ENCODE measurements at regions not wholly inside any gene's neighbourhood (a gene's known extent, or its start where the extent isn't known, plus 50 kb on each side); places are given as distances from the start of the nearest gene placed in this dataset.
"Not testable (repeated sequence)": the region's sequence is repeated elsewhere in the genome, so short reads cannot be mapped to it uniquely, and the experiment has no call there.

GRCh38 chr4:14898989-14899388 lies 103.3 kb upstream of the CPEB2 start:
- ATAC-seq (replicated peaks) = no peak
- H3K27me3 Mint-ChIP-seq = peaks cover 6% of the 10 kb centered on the region

GRCh38 chr4:14902342-14902741 lies 99.9 kb upstream of the CPEB2 start:
- Mint-ChIP-seq H3K4me1 (no peaks in the 10 kb centered on the region), H3K4me3 (no peak overlapping the region)

More at GRCh38 chr4:14898989-14899388, 103.3 kb upstream of the CPEB2 start:
- H3K36me3 Mint-ChIP-seq (ENCODE audit: low read depth) = no peaks in the 10 kb centered on the region
- H3K9me3 Mint-ChIP-seq = no peaks in the 10 kb centered on the region
- no peak overlapping the region for H3K4me3 Mint-ChIP-seq
- H3K4me1 Mint-ChIP-seq = no peaks in the 10 kb centered on the region
- no peak overlapping the region for H3K27ac Mint-ChIP-seq

GRCh38 chr4:14903321-14903720 lies 99.0 kb upstream of the CPEB2 start:
- Mint-ChIP-seq H3K4me3 (no peak overlapping the region), H3K36me3 (ENCODE audit: low read depth) (no peaks in the 10 kb centered on the region), H3K27ac (no peak overlapping the region)

More at GRCh38 chr4:14902342-14902741, 99.9 kb upstream of the CPEB2 start:
- Mint-ChIP-seq H3K36me3 (ENCODE audit: low read depth) (no peaks in the 10 kb centered on the region), H3K9me3 (no peaks in the 10 kb centered on the region), H3K27ac (no peak overlapping the region), H3K27me3 (peaks cover 9% of the 10 kb centered on the region)
- ATAC-seq (replicated peaks) = no peak

GRCh38 chr4:14906805-14907204 lies 95.5 kb upstream of the CPEB2 start:
- peak; percentile 49 for ATAC-seq (replicated peaks)
- H3K36me3 Mint-ChIP-seq (ENCODE audit: low read depth) = no peaks in the 10 kb centered on the region
- no peaks in the 10 kb centered on the region for H3K4me1 Mint-ChIP-seq
- no peak overlapping the region for H3K27ac Mint-ChIP-seq
- no peak overlapping the region for H3K4me3 Mint-ChIP-seq
- no peaks in the 10 kb centered on the region for H3K9me3 Mint-ChIP-seq
- peaks cover 31% of the 10 kb centered on the region for H3K27me3 Mint-ChIP-seq

More at GRCh38 chr4:14903321-14903720, 99.0 kb upstream of the CPEB2 start:
- Mint-ChIP-seq H3K4me1 (no peaks in the 10 kb centered on the region), H3K27me3 (peaks cover 9% of the 10 kb centered on the region), H3K9me3 (no peaks in the 10 kb centered on the region)
- no peak for ATAC-seq (replicated peaks)

GRCh38 chr4:14908635-14909034 lies 93.6 kb upstream of the CPEB2 start:
- H3K4me1 Mint-ChIP-seq = no peaks in the 10 kb centered on the region
- no peak overlapping the region for H3K4me3 Mint-ChIP-seq
- no peaks in the 10 kb centered on the region for H3K9me3 Mint-ChIP-seq
- no peak overlapping the region for H3K27ac Mint-ChIP-seq
- H3K36me3 Mint-ChIP-seq (ENCODE audit: low read depth) = no peaks in the 10 kb centered on the region
- ATAC-seq (replicated peaks) = no peak
- peaks cover 35% of the 10 kb centered on the region for H3K27me3 Mint-ChIP-seq

GRCh38 chr4:14910411-14910810 lies 91.9 kb upstream of the CPEB2 start:
- Mint-ChIP-seq H3K27ac (no peak overlapping the region), H3K36me3 (ENCODE audit: low read depth) (no peaks in the 10 kb centered on the region), H3K27me3 (peaks cover 29% of the 10 kb centered on the region), H3K4me1 (no peaks in the 10 kb centered on the region), H3K4me3 (no peak overlapping the region), H3K9me3 (no peaks in the 10 kb centered on the region)
- ATAC-seq (replicated peaks) = no peak

GRCh38 chr4:14912426-14912825 lies 89.9 kb upstream of the CPEB2 start:
- no peak overlapping the region for H3K27ac Mint-ChIP-seq
- no peak for ATAC-seq (replicated peaks)
- no peak overlapping the region for H3K4me3 Mint-ChIP-seq
- H3K4me1 Mint-ChIP-seq = no peaks in the 10 kb centered on the region
- H3K27me3 Mint-ChIP-seq = peaks cover 42% of the 10 kb centered on the region
- H3K36me3 Mint-ChIP-seq (ENCODE audit: low read depth) = no peaks in the 10 kb centered on the region
- no peaks in the 10 kb centered on the region for H3K9me3 Mint-ChIP-seq

GRCh38 chr4:14915018-14915417 lies 87.3 kb upstream of the CPEB2 start:
- peaks cover 32% of the 10 kb centered on the region for H3K27me3 Mint-ChIP-seq
- no peak overlapping the region for H3K27ac Mint-ChIP-seq
- H3K4me1 Mint-ChIP-seq = no peaks in the 10 kb centered on the region
- no peaks in the 10 kb centered on the region for H3K9me3 Mint-ChIP-seq
- no peak overlapping the region for H3K4me3 Mint-ChIP-seq
- no peak for ATAC-seq (replicated peaks)
- H3K36me3 Mint-ChIP-seq (ENCODE audit: low read depth) = no peaks in the 10 kb centered on the region

- no peak overlapping the region for H3K4me3 Mint-ChIP-seq
- no peaks in the 10 kb centered on the region for H3K36me3 Mint-ChIP-seq (ENCODE audit: low read depth)
- no peak for ATAC-seq (replicated peaks)
- H3K4me1 Mint-ChIP-seq = no peaks in the 10 kb centered on the region
- H3K27me3 Mint-ChIP-seq = peaks cover 22% of the 10 kb centered on the region
- H3K27ac Mint-ChIP-seq = no peak overlapping the region
- H3K9me3 Mint-ChIP-seq = no peaks in the 10 kb centered on the region
Observed at GRCh38 chr4:14916554-14917297, 85.6 kb upstream of the CPEB2 start.

GRCh38 chr4:14917298-14917633 lies 85.0 kb upstream of the CPEB2 start:
- H3K27ac Mint-ChIP-seq = no peak overlapping the region
- H3K4me1 Mint-ChIP-seq = no peaks in the 10 kb centered on the region

GRCh38 chr4:14918336-14918735 lies 83.9 kb upstream of the CPEB2 start:
- no peak for ATAC-seq (replicated peaks)
- H3K27me3 Mint-ChIP-seq = peaks cover 16% of the 10 kb centered on the region
- H3K36me3 Mint-ChIP-seq (ENCODE audit: low read depth) = no peaks in the 10 kb centered on the region
- H3K27ac Mint-ChIP-seq = no peak overlapping the region
- no peaks in the 10 kb centered on the region for H3K9me3 Mint-ChIP-seq
- H3K4me3 Mint-ChIP-seq = no peak overlapping the region
- H3K4me1 Mint-ChIP-seq = no peaks in the 10 kb centered on the region

More at GRCh38 chr4:14917298-14917633, 85.0 kb upstream of the CPEB2 start:
- H3K9me3 Mint-ChIP-seq = no peaks in the 10 kb centered on the region
- H3K4me3 Mint-ChIP-seq = no peak overlapping the region
- peaks cover 22% of the 10 kb centered on the region for H3K27me3 Mint-ChIP-seq
- no peaks in the 10 kb centered on the region for H3K36me3 Mint-ChIP-seq (ENCODE audit: low read depth)
- no peak for ATAC-seq (replicated peaks)

GRCh38 chr4:14919785-14920184 lies 82.5 kb upstream of the CPEB2 start:
- H3K4me3 Mint-ChIP-seq = no peak overlapping the region
- H3K36me3 Mint-ChIP-seq (ENCODE audit: low read depth) = no peaks in the 10 kb centered on the region
- H3K27me3 Mint-ChIP-seq = peaks cover 15% of the 10 kb centered on the region
- no peaks in the 10 kb centered on the region for H3K9me3 Mint-ChIP-seq
- no peaks in the 10 kb centered on the region for H3K4me1 Mint-ChIP-seq
- H3K27ac Mint-ChIP-seq = no peak overlapping the region
- ATAC-seq (replicated peaks) = no peak

- H3K9me3 Mint-ChIP-seq = no peaks in the 10 kb centered on the region
- no peaks in the 10 kb centered on the region for H3K4me1 Mint-ChIP-seq
- H3K27ac Mint-ChIP-seq = no peak overlapping the region
- no peak overlapping the region for H3K4me3 Mint-ChIP-seq
- H3K36me3 Mint-ChIP-seq (ENCODE audit: low read depth) = no peaks in the 10 kb centered on the region
- ATAC-seq (replicated peaks) = no peak
- H3K27me3 Mint-ChIP-seq = peaks cover 15% of the 10 kb centered on the region
Observed at GRCh38 chr4:14920237-14920636, 82.0 kb upstream of the CPEB2 start.

- no peaks in the 10 kb centered on the region for H3K9me3 Mint-ChIP-seq
- ATAC-seq (replicated peaks) = peak; percentile 58
- no peak overlapping the region for H3K4me3 Mint-ChIP-seq
- H3K27me3 Mint-ChIP-seq = peaks cover 15% of the 10 kb centered on the region
- H3K27ac Mint-ChIP-seq = no peak overlapping the region
- H3K4me1 Mint-ChIP-seq = no peaks in the 10 kb centered on the region
- no peaks in the 10 kb centered on the region for H3K36me3 Mint-ChIP-seq (ENCODE audit: low read depth)
Observed at GRCh38 chr4:14920759-14921320, 81.4 kb upstream of the CPEB2 start.

GRCh38 chr4:14921781-14922180 lies 80.5 kb upstream of the CPEB2 start:
- H3K9me3 Mint-ChIP-seq; H3K27ac Mint-ChIP-seq; H3K4me1 Mint-ChIP-seq; H3K4me3 Mint-ChIP-seq; H3K27me3 Mint-ChIP-seq; H3K36me3 Mint-ChIP-seq (ENCODE audit: low read depth): not testable (repeated sequence)
- ATAC-seq (replicated peaks) = peak; percentile 32

Measured in activated T-helper 17 cell treated with anti-CD3 and anti-CD28 coated beads, Interleukin-2, amount 50 U/mL, for 72 hours (primary cell).